Endometrium (tissue), 2 donors: ENCODE measurements at regions not wholly inside any gene's neighbourhood (a gene's known extent, or its start where the extent isn't known, plus 50 kb on each side); places are given as distances from the start of the nearest gene placed in this dataset.

Source experiments
- FAIRE-seq: peaks from 2 replicates; lab custom pipeline; 2012; peaks lifted over from hg19 to GRCh38; lab: Jason Lieb, UNC
- donor health status: control.
- donor health status: control.

DNA sequence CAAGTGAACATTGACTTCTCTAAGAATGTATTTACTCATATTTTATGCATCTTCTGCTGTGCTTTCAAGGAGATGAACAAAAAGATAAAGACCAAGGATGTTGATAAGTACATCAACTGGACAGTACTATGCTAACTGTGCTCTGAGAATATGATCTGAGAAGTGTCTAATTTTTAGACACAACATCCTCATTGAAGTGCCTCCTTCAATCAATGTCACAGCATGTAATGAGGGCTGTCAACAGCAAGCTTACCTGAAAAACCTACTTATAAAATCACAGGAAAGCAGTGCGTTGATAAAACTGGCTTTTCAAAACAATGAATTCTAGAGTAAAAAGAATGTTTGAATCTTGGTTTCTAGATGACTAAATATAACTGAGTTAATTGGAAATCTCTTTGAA lies 452.9 kb upstream of the DSEL start:
- FAIRE-seq: no peak

GRCh38 chr18:67966224-67966623 lies 449.7 kb upstream of the DSEL start:
- no peak for FAIRE-seq

DNA sequence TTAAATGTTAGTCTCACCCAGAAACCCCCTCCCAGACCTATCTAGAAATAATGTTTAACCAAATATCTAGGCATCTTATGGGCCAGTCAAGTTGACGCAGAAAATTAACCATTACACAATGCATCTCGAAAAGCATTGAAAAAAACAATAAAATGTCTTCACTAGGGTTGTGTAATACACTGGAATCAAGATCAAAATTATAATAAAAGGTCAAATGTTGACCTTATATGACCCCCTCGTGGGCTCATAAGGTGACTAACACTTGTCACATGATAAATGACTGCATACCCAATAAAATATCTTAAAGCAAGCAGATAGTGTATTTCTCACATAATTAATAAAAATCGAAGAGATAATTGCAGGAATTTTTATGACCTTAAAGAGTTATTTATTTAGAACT lies 447.9 kb upstream of the DSEL start:
- FAIRE-seq: no peak

DNA sequence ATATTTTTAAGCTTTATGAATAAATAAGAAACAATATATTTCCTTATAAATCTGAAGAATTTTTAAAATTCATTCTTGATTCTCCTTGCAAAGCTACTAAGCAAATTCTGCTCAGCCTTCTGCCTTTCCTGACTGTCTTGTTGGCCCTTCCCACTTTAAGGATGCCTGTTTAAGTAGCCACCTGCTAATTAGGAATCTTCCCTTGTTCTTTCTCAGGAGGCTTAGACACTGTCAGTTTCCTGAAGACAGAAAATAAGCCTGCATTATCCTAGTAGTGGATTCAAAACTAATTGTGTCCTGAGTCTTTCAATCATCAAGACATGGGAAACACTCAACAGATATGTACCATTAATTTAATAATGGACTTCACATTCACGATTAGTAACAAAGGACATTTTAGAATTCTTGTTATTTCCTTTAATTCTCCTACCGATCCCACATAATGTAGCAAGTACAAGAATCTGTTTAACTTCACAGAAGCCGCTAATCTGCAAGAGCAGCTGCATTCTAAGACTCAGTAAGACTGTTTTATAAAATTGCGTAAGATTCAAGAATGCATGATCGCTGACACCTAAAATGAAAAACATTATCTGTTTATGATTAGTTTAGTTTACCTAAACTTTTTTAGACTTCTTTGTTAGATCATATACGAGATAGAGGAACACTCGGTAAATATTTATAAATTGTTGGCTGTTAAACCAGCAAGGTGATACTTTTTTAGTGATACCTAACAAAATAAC lies 445.4 kb upstream of the DSEL start:
- FAIRE-seq: no peak

DNA sequence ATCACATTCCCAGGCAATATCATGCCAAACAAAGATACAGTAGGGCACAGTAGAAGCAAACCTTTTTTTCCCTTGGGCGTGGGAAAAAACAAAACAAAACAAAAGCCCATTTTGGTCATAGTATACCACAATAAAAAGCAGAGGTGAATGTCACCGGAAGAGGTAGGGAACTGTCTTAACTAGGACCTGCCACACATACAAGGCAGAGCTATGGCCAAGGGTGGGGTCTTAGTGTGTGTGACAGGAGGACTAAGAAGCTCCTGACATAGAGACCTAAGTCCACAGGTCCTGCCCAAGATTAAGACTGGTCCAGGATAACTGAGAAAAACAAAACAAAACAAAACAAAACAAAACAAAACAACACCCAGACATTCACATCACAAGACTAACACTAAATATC lies 441.2 kb upstream of the DSEL start:
- FAIRE-seq: no peak

GRCh38 chr18:67954594-67954993 lies 438.1 kb upstream of the DSEL start:
- FAIRE-seq: no peak

GRCh38 chr18:67951137-67951536 lies 434.6 kb upstream of the DSEL start:
- FAIRE-seq: no peak

DNA sequence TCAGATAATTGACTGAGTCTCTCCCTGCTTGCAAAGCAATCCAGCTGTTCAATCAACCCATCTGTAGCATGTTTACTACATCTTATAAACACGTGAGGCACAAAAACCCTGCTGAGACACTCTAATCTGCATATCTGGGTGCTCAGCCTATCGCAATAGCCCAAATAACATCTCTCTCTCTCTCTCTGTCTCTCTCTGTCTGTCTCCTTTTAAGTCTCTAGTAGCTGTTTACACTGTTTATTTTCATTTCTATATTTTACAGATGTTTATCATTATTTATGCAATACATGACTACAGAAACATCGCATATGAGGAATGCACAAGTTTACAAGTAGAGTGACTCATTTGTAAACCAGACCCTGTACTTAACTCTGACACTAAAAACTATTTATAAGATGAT lies 422.1 kb upstream of the DSEL start:
- peak; percentile 88 for FAIRE-seq

DNA sequence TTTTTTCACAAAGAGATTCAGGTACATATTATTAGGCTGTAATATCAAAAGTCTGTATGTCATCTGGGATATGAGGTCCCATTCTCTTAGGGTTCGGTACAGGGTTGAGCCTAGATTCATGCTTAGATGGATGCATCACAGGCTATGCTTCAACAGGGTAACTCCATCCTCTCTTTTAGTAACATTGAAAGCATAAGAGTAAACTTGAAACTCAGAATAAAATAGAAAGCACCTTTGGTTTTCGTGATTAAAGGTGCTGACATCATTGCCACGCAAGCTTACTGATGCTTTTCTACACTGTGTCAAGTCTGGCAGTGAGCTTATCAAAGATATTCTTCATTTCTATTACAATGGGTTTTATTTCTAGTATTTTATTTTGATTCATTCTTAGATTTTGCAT lies 419.1 kb upstream of the DSEL start:
- FAIRE-seq: no peak

- no peak for FAIRE-seq
Observed at GRCh38 chr18:67933271-67933670, 416.8 kb upstream of the DSEL start.

DNA sequence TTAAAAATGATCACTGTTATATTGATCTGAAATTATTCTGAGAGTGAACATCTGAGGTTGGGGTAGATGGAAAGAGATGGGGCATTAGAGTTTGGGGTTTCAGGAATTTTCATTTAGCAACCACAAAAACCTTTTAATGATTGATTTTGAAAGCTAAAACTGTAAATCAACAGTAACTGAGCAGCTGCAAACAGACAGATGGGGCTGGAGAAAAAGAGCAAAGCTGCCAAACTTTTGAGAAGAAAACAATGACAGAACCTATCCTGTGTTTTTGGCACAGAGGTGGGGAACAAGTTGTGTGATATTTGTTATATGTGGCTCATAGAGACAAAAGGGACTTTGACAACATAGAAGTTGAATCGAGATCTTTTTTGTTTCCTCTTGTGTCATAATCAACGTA lies 415.8 kb upstream of the DSEL start:
- FAIRE-seq: no peak

DNA sequence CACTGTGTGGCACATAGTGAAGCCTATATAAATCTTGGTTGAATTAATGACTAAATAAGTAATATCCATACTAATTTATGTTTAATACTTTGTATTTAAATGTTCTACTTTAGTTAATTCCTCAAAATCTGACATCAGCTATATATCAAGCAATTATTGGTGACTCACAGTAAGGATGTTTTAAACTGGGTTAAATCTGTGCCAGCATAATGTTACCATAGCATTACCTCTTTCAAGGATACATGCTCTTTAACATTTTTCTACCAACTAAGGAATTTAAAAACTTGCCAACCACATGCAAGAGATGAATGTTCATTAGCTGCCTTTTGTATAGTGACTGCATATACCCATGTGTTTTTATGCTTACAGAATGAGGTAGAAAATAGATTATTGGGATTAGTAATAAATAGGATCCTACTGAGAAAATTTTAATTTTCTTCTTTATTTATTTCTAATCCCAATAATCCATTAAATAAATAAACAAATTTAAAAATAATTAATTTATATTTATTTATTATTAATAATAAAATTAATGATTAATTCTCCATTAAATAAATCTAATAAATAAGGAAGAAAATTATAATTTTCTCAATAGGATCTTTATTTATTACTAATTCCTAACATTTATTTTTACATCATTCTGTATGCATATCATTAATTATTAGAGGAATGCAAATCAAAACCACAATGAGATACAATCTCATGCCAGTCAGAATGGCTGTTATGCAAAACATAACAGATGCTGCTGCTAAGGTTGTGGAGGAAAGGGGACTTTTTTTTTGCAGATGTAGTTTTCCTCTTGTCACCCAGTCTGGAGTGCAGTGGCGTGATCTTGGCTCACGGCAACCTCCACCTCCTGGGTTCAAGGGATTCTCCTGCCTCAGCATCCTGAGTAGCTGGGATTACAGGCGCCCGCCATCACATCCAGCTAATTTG lies 410.7 kb upstream of the DSEL start:
- peak; percentile 84 for FAIRE-seq

GRCh38 chr18:67924656-67925055 lies 408.1 kb upstream of the DSEL start:
- FAIRE-seq: no peak

DNA sequence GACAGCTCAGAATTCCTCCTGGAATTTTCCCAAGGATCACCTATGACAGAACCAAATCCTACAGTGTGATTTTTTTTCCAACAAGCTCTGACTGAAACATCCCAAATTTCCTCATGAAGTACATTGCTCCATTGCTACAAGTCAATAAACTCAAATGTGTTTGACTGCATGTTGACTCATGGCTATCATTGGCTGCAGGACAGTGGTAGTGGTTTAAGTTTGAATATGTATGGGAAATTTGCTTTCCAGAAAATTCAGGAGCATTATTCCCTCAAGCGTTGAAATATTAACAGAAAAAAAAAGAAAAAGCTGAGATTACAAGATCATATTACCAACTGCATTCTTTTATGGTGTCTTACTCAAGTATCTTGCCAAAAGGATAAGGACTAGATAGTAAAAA lies 402.8 kb upstream of the DSEL start:
- FAIRE-seq: peak; percentile 18

GRCh38 chr18:67916097-67916496 lies 399.6 kb upstream of the DSEL start:
- FAIRE-seq: no peak

DNA sequence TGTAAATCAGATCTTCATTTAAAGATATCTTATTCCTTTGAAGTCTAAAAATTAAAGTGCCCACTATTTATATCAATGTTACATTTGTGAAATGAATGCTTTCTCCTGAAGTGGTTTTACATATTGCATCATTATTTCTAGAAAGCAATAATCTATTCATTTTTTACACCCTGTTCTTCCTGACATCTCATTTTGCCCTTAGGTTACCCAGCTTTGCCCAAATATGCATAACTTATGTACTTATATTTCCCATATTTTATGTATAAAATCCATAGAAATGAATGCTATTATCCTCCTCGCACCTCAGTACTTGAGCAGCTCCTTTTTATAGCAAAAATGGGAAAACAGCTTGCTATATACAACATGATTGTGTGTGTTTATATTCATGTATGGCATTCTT lies 396.5 kb upstream of the DSEL start:
- FAIRE-seq: no peak

DNA sequence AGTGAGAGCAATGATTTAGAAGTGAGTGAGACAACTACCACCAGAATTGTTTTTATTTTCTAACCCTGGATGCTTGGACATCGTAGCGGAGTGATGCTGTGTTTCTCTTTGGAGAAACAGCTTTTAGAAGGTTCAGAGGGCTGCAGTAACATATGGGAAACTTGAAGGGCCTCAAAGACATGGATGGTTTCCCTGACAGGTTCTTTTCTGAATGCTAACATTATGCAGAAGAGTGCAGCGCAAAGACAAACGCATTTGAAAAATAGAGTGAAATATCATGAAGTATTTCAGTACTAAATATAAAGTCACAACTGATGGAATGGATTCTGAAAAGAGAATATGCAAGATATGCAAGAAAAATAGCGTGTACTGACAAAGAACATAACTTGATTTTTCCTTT lies 385.1 kb upstream of the DSEL start:
- no peak for FAIRE-seq

DNA sequence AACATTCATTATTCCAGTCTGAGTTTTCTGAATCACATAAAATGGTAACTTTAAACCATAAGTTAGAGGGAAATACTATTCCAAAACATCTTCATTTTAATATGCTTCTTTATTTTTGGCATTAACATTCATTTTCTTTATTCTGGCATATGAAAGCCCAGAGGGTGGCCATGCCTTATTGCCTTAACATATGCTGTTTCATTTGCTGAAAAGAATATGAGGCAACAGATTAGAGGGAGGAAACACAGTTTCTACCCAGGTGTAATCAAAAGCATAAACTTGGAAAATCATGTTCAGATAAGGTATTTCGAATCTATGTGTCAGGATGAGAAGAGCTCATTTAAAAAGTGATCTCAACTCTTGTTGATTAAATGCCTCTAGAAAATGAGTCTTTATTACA lies 379.9 kb upstream of the DSEL start:
- FAIRE-seq: no peak

- no peak for FAIRE-seq
Observed at GRCh38 chr18:67893916-67894315, 377.4 kb upstream of the DSEL start.

- no peak for FAIRE-seq
Observed at GRCh38 chr18:67876871-67877270, 360.4 kb upstream of the DSEL start.

- FAIRE-seq: no peak
Observed at GRCh38 chr18:67875944-67876343, 359.4 kb upstream of the DSEL start.

GRCh38 chr18:67875060-67875459 lies 358.5 kb upstream of the DSEL start:
- no peak for FAIRE-seq

DNA sequence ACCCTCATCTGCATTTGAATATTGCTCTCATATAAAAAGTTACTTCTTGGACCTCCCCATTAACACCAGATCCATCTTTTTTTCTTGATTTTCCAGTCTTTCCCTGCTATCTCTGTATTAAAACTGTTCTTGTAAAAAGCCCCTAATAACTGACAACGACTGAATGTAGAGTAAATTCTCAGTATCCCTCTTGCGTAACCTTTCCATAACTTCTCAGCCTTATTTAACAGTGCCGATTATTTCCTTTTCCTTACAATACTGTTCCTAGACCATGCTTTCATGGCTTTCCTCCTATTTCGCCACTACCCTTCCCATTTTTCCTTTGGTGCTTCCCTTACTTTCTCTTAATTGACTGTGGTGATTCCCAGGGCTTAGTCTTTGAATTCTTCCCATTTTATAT lies 348.9 kb upstream of the DSEL start:
- no peak for FAIRE-seq
